Bronchial epithelial cell (primary cell): ENCODE measurements at regions not wholly inside any gene's neighbourhood (a gene's known extent, or its start where the extent isn't known, plus 50 kb on each side); places are given as distances from the start of the nearest gene placed in this dataset.
"Not testable (repeated sequence)": the region's sequence is repeated elsewhere in the genome, so short reads cannot be mapped to it uniquely, and the experiment has no call there.

Experiments
- DNase-seq: peaks from one replicate; pipeline ENCODE4 v3.0.0-alpha.2; 2010; ENCODE audit warnings: low read depth
- FAIRE-seq: peaks from 2 replicates; lab custom pipeline; 2011; peaks lifted over from hg19 to GRCh38; lab: Jason Lieb, UNC
- H3K27me3 ChIP-seq: 2 replicates; pipeline ENCODE4 v1.5.1; 2011; ENCODE audit warnings: low read length; ENCODE audit not compliant: control insufficient read depth, insufficient read depth
- H3K36me3 ChIP-seq: 2 replicates; pipeline ENCODE4 v1.5.1; 2011; ENCODE audit warnings: low read length; ENCODE audit not compliant: control insufficient read depth, insufficient read depth
- H3K4me3 ChIP-seq: 2 replicates; pipeline ENCODE4 v1.5.1; 2011; ENCODE audit warnings: mild to moderate bottlenecking, low read depth, low read length, control low read depth

- H3K27me3 ChIP-seq, H3K4me3 ChIP-seq, H3K36me3 ChIP-seq, FAIRE-seq, DNase-seq: not testable (repeated sequence)
Measured at GRCh38 chr10:47600127-47600526, 76.7 kb upstream of the AGAP9 start.

- not testable (repeated sequence) for H3K36me3 ChIP-seq, DNase-seq, H3K4me3 ChIP-seq, FAIRE-seq, H3K27me3 ChIP-seq
Measured at GRCh38 chr10:47599657-47600056, 76.2 kb upstream of the AGAP9 start.

GRCh38 chr10:47593805-47594204 lies 70.4 kb upstream of the AGAP9 start:
- not testable (repeated sequence) for DNase-seq, FAIRE-seq, H3K27me3 ChIP-seq, H3K36me3 ChIP-seq, H3K4me3 ChIP-seq

- not testable (repeated sequence) for H3K27me3 ChIP-seq, FAIRE-seq, DNase-seq, H3K4me3 ChIP-seq, H3K36me3 ChIP-seq
Measured at GRCh38 chr10:47593129-47593528, 69.7 kb upstream of the AGAP9 start.

GRCh38 chr10:47590956-47591355 lies 67.5 kb upstream of the AGAP9 start:
- FAIRE-seq, H3K4me3 ChIP-seq, H3K27me3 ChIP-seq, DNase-seq, H3K36me3 ChIP-seq: not testable (repeated sequence)

- H3K36me3 ChIP-seq, DNase-seq, H3K4me3 ChIP-seq, H3K27me3 ChIP-seq, FAIRE-seq: not testable (repeated sequence)
Measured at GRCh38 chr10:47590534-47590933, 67.1 kb upstream of the AGAP9 start.

- not testable (repeated sequence) for FAIRE-seq
Measured at GRCh38 chr10:47582051-47582450, 58.6 kb upstream of the AGAP9 start.

GRCh38 chr10:47580063-47580462 lies 56.6 kb upstream of the AGAP9 start:
- H3K36me3 ChIP-seq, H3K4me3 ChIP-seq, H3K27me3 ChIP-seq, DNase-seq, FAIRE-seq: not testable (repeated sequence)

More at GRCh38 chr10:47582051-47582450, 58.6 kb upstream of the AGAP9 start:
- not testable (repeated sequence) for H3K4me3 ChIP-seq, H3K27me3 ChIP-seq, H3K36me3 ChIP-seq, DNase-seq

GRCh38 chr10:47578547-47578946 lies 55.1 kb upstream of the AGAP9 start:
- not testable (repeated sequence) for H3K36me3 ChIP-seq, DNase-seq, FAIRE-seq, H3K27me3 ChIP-seq, H3K4me3 ChIP-seq
